ENCODE measurements at regions not wholly inside any gene's neighbourhood (a gene's known extent, or its start where the extent isn't known, plus 50 kb on each side); places are given as distances from the start of the nearest gene placed in this dataset.

- H4K20me1 ChIP-seq (ENCODE audit: control insufficient read depth, extremely low read depth, insufficient read depth, low read length), result no peaks in the 10 kb centered on the region
- FAIRE-seq, result no peak
- H3K9me1 ChIP-seq (ENCODE audit: control insufficient read depth, extremely low read depth, insufficient read depth, low read length), result no peaks in the 10 kb centered on the region
- H3K27me3 ChIP-seq (ENCODE audit: control insufficient read depth, extremely low read depth, insufficient read depth, low read length), result peaks cover 5% of the 10 kb centered on the region
- H3K79me2 ChIP-seq (ENCODE audit: control insufficient read depth, insufficient read depth, low read length), result no peaks in the 10 kb centered on the region
- DNase-seq (ENCODE audit: low read depth, low spot score), result no peak
- H3K36me3 ChIP-seq (ENCODE audit: control insufficient read depth in 2 of 2, extremely low read depth in 1 of 2, insufficient read depth in 2 of 2, low read length in 2 of 2), result no peaks in the 10 kb centered on the region
- H3K4me3 ChIP-seq (ENCODE audit: control insufficient read depth in 2 of 3, extremely low read depth in 1 of 3, insufficient read depth in 2 of 3, low read depth in 1 of 3, low read length in 3 of 3), result no peak overlapping the region
- no peaks in the 10 kb centered on the region for H3K4me1 ChIP-seq (ENCODE audit: control insufficient read depth, extremely low read depth, insufficient read depth, low read length)
- H3K9me3 ChIP-seq (ENCODE audit: control insufficient read depth, low read depth, low read length), result no peaks in the 10 kb centered on the region
- H3K27ac ChIP-seq (ENCODE audit: control insufficient read depth, insufficient read depth, low read length), result no peak overlapping the region
- TF ChIP-seq, protein P1, sequence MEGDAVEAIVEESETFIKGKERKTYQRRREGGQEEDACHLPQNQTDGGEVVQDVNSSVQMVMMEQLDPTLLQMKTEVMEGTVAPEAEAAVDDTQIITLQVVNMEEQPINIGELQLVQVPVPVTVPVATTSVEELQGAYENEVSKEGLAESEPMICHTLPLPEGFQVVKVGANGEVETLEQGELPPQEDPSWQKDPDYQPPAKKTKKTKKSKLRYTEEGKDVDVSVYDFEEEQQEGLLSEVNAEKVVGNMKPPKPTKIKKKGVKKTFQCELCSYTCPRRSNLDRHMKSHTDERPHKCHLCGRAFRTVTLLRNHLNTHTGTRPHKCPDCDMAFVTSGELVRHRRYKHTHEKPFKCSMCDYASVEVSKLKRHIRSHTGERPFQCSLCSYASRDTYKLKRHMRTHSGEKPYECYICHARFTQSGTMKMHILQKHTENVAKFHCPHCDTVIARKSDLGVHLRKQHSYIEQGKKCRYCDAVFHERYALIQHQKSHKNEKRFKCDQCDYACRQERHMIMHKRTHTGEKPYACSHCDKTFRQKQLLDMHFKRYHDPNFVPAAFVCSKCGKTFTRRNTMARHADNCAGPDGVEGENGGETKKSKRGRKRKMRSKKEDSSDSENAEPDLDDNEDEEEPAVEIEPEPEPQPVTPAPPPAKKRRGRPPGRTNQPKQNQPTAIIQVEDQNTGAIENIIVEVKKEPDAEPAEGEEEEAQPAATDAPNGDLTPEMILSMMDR (optimal IDR thresholded peaks at IDR 0.05 in 1 of 3, IDR thresholded peaks at IDR 0.05 in 1 of 3, conservative IDR thresholded peaks at IDR 0.05 in 1 of 3; ENCODE audit: extremely low read depth in 1 of 3, insufficient read depth in 2 of 3, low read length in 3 of 3), result no peak
- no peak overlapping the region for H2AFZ ChIP-seq (ENCODE audit: control insufficient read depth, low read length)
- H3K4me2 ChIP-seq (ENCODE audit: control insufficient read depth, extremely low read depth, insufficient read depth, low read depth, low read length), result no peak overlapping the region
- dilution Hi-C loops (cut with MboI; ENCODE audit: extremely low pct_ligation_motif_present, low sequenced_read_pairs), result no loop called here
- H3K9ac ChIP-seq (ENCODE audit: control insufficient read depth, extremely low read depth, insufficient read depth, low read length), result no peak overlapping the region
Observed at GRCh38 chr9:109585796-109586195, 87.7 kb upstream of the PTPN3 start.

DNA sequence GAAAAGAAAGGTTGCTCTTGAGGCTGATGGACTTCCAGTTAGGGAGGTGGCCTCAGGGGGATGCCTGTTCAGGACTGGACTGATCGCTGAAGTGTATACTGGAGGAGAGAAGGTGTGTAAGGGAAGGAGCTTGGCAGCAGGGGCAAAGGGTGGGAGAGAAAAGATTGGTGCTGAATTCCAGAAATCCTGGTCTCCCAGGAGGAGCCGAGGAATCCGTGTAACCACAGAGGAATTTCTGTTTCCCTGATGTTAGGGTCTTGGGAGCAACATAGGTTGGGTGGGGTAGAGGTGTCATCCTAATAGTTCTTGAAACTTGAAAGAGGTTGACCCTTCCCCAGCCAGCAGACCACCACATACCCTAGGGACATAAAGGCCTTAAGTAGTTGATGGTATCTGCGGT lies 88.9 kb upstream of the PTPN3 start:
- Histone ChIP-seq H3K79me2 (ENCODE audit: control insufficient read depth, insufficient read depth, low read length) (no peaks in the 10 kb centered on the region), H3K9me3 (ENCODE audit: control insufficient read depth, low read depth, low read length) (no peaks in the 10 kb centered on the region), H3K9ac (ENCODE audit: control insufficient read depth, extremely low read depth, insufficient read depth, low read length) (no peak overlapping the region), H4K20me1 (ENCODE audit: control insufficient read depth, extremely low read depth, insufficient read depth, low read length) (no peaks in the 10 kb centered on the region), H3K27ac (ENCODE audit: control insufficient read depth, insufficient read depth, low read length) (no peak overlapping the region), H3K27me3 (ENCODE audit: control insufficient read depth, extremely low read depth, insufficient read depth, low read length) (peaks cover 5% of the 10 kb centered on the region), H3K36me3 (ENCODE audit: control insufficient read depth in 2 of 2, extremely low read depth in 1 of 2, insufficient read depth in 2 of 2, low read length in 2 of 2) (no peaks in the 10 kb centered on the region), H3K4me1 (ENCODE audit: control insufficient read depth, extremely low read depth, insufficient read depth, low read length) (no peaks in the 10 kb centered on the region), H3K4me2 (ENCODE audit: control insufficient read depth, extremely low read depth, insufficient read depth, low read depth, low read length) (no peak overlapping the region), H3K9me1 (ENCODE audit: control insufficient read depth, extremely low read depth, insufficient read depth, low read length) (no peaks in the 10 kb centered on the region), H3K4me3 (ENCODE audit: control insufficient read depth in 2 of 3, extremely low read depth in 1 of 3, insufficient read depth in 2 of 3, low read depth in 1 of 3, low read length in 3 of 3) (no peak overlapping the region), H2AFZ (ENCODE audit: control insufficient read depth, low read length) (no peak overlapping the region)
- dilution Hi-C loops (cut with MboI; ENCODE audit: extremely low pct_ligation_motif_present, low sequenced_read_pairs), result no loop called here
- no peak for TF ChIP-seq EZH2 (IDR thresholded peaks at IDR 0.05; ENCODE audit: low read length)
- no peak for DNase-seq (ENCODE audit: low read depth, low spot score)
- FAIRE-seq, result no peak

DNA sequence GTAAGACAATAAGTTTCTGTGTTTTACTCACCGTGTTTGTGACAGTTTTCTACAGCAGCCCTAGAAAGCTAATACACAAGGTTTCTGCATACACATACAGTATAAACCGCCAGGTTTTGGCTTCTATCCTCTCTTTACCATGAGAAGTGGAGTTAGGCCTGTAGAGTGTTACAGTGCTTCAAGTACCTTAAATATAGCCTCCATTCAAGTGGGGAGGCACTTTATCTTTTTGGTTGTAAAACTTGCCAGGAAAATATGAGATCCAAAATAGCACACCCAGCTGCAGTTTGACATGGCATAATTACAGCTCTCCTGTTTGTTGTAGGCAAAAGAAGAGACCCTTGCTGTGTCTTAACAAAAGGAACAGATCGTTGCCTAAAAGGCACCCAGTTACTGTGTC lies 90.3 kb upstream of the PTPN3 start:
- TF ChIP-seq, protein P1 (optimal IDR thresholded peaks at IDR 0.05 in 1 of 3, IDR thresholded peaks at IDR 0.05 in 1 of 3, conservative IDR thresholded peaks at IDR 0.05 in 1 of 3; ENCODE audit: extremely low read depth in 1 of 3, insufficient read depth in 2 of 3, low read length in 3 of 3), result no peak
- TF ChIP-seq EZH2 (IDR thresholded peaks at IDR 0.05; ENCODE audit: low read length), result no peak
- no peaks in the 10 kb centered on the region for H3K36me3 ChIP-seq (ENCODE audit: control insufficient read depth in 2 of 2, extremely low read depth in 1 of 2, insufficient read depth in 2 of 2, low read length in 2 of 2)
- H3K27me3 ChIP-seq (ENCODE audit: control insufficient read depth, extremely low read depth, insufficient read depth, low read length), result peaks cover 5% of the 10 kb centered on the region
- dilution Hi-C loops (cut with MboI; ENCODE audit: extremely low pct_ligation_motif_present, low sequenced_read_pairs), result no loop called here
- no peak overlapping the region for H3K4me2 ChIP-seq (ENCODE audit: control insufficient read depth, extremely low read depth, insufficient read depth, low read depth, low read length)
- no peaks in the 10 kb centered on the region for H4K20me1 ChIP-seq (ENCODE audit: control insufficient read depth, extremely low read depth, insufficient read depth, low read length)
- no peak overlapping the region for H3K27ac ChIP-seq (ENCODE audit: control insufficient read depth, insufficient read depth, low read length)
- H3K4me1 ChIP-seq (ENCODE audit: control insufficient read depth, extremely low read depth, insufficient read depth, low read length), result no peaks in the 10 kb centered on the region
- H3K9me1 ChIP-seq (ENCODE audit: control insufficient read depth, extremely low read depth, insufficient read depth, low read length), result no peaks in the 10 kb centered on the region
- H3K4me3 ChIP-seq (ENCODE audit: control insufficient read depth in 2 of 3, extremely low read depth in 1 of 3, insufficient read depth in 2 of 3, low read depth in 1 of 3, low read length in 3 of 3), result no peak overlapping the region
- no peaks in the 10 kb centered on the region for H3K9me3 ChIP-seq (ENCODE audit: control insufficient read depth, low read depth, low read length)
- no peaks in the 10 kb centered on the region for H3K79me2 ChIP-seq (ENCODE audit: control insufficient read depth, insufficient read depth, low read length)
- no peak overlapping the region for H3K9ac ChIP-seq (ENCODE audit: control insufficient read depth, extremely low read depth, insufficient read depth, low read length)
- DNase-seq (ENCODE audit: low read depth, low spot score) (no peak), FAIRE-seq (no peak)
- no peak overlapping the region for H2AFZ ChIP-seq (ENCODE audit: control insufficient read depth, low read length)
